Posterior vena cava (tissue), 2 donors: ENCODE measurements at regions not wholly inside any gene's neighbourhood (a gene's known extent, or its start where the extent isn't known, plus 50 kb on each side); places are given as distances from the start of the nearest gene placed in this dataset.

Experiments
- DNase-seq: peaks from one replicate; pipeline ENCODE4 v3.0.0-alpha.2; 2020; ENCODE audit warnings: low spot score
- intact Hi-C, 2 donors: fragments of 100-400 bp; cut with DNase I; formaldehyde crosslinking; loops; one replicate each; pipeline versions ENCODE4 v1.14.1 to v1.14.2; 2022 to 2023
- donor health status: DM: yes; HTN: yes; CAD: no.
- donor health status: DM: yes; HTN: yes; CAD: no.

DNA sequence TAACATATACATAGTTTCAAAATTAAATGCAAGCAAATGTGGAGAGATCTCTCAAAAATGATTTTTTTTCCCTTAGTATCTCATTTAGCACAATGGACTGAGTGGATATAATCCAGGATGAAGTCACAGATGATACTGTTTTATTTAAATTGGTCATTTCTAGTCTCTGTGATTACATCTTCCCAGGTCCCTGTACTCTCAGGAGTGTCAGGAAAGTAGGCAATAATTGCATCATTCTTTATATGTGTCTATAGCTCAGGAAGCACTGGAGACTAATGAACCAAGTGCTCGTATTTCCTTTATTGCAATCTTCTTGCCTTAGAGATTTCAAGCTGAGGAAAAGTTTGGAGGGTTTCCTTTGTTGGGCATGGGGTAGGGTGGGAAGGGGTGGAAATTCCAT, 309.4 kb upstream of the THRB start:
- DNase-seq, result no peak
- intact Hi-C loops, result no loop called here

DNA sequence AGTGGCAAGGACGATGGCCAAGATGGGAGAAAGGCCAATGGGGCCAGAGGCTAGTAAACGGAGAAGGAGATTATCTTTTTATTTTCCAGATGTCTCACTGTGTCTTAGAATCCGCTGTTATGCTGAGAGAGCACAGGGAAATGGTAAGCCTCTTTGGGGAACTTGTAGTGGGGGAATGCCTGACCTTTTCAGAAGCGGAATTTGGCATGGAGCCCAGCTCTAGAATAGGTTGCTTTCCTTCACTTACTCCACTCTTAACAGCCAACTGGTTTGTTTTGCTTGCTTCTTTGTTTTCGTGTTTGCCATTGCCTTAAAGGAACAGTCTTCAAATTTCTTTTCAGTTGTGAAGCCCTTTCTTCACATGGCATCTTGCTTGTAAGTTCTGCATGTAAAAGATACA, 316.2 kb upstream of the THRB start:
- intact Hi-C loops, result no loop called here
- DNase-seq, result no peak

DNA sequence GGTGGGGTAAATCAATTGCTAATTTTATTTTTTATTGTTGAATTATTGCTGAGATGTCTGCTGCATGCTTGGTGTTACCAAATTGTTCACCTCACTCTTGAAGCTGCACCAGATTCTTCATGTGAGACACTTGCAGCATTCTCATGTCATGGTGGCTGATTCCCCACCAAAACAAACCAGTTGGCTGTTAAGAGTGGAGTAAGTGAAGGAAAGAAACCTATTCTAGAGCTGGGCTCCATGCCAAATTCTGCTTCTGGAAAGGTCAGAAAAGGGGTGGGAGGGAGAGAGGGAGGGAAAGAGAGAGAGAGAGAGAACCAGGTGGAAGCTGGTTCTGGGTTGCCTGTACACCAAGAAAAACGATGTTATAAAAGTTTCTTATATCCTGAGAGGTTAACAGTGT, 317.5 kb upstream of the THRB start:
- intact Hi-C loops, result no loop called here
- DNase-seq, result no peak

DNA sequence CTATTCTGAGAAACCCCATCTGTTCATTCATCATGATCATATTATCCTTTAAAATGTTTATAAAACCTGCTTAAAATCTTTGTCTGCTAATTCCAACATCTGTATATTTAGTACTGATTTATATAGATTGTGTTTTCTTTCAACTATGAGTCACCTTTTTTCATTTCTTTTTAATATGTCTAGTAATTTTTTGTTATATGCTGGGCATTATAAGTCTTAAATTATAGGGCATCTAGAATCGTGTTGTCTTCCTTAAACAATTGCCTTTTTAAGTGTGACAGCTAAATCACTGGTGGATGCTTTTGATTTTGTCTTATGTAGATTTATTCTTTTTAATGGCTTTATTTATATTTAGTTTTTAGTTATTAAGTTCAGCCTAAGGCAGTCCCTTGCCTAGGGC, 323.4 kb upstream of the THRB start:
- DNase-seq, result no peak
- intact Hi-C loops, result no loop called here

DNA sequence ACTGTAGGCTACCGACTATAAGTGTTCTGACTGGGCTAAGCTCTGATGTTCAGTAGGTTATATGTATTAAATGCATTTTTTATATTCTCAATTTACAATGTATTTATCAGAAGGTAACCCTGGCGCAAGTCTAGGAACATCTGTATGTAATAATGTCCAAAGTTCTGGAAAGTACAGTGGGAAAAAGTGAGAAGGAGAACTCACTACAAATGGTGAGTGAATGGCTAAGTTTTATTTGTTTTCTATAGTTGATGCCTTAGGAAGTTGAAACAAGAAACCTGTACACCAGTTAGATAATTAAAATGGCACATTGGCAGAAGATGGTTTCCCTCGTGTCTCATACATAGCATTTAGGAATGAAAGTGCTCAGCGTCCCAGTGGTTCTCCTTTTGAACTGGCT, 333.4 kb upstream of the THRB start:
- DNase-seq, result no peak
- intact Hi-C loops, result no loop called here

DNA sequence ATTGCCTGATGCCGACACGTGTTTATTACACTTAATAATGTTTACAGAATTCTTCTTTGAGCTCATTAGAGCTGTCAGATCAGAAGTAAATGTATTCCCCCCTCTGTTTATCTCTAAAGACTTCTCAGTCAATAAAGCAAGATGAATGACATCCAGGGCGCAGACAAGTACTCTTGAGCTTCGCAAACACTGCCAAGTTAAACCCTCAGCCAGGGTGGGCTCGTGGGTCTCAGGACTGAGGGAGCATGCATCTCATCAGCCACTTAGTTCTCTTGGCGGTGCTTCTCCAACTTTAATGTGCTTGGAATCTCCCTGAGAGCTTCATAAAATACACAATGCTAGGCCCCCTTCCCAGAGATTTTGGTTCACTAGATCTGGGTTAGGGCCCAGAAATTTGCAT, 333.9 kb upstream of the THRB start:
- intact Hi-C loops, result no loop called here
- DNase-seq, result no peak

DNA sequence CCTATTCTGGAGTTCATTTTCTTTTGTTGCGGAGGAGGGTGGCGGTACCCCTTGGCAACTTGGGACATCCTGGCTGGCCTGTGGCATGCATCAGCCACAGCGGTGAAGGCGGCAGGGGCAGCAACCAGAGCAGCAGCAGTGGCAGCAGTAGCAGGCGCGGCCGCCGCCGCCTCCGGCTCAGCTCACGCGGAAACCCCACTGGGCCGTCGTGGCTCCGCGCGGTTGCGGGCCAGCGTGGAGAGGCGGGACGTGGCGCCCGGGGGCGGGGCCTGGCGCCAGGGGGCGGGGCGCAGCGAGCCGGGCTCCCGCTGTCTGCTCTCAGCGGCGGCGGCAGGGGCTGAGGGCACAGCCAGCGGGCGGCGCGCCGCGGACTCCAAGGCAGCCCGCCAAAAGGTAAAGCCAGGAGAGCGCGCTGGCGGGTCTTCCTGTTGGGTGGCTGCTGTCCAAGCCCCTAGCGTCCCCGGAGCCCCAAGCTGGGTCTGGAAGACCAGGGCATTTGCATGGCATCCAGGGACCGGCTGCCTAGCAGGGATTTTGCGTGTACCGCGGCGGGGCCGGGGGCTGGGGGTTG, 334.4 kb upstream of the THRB start:
- intact Hi-C loops, result no loop called here
- peak; percentile 77 for DNase-seq

DNA sequence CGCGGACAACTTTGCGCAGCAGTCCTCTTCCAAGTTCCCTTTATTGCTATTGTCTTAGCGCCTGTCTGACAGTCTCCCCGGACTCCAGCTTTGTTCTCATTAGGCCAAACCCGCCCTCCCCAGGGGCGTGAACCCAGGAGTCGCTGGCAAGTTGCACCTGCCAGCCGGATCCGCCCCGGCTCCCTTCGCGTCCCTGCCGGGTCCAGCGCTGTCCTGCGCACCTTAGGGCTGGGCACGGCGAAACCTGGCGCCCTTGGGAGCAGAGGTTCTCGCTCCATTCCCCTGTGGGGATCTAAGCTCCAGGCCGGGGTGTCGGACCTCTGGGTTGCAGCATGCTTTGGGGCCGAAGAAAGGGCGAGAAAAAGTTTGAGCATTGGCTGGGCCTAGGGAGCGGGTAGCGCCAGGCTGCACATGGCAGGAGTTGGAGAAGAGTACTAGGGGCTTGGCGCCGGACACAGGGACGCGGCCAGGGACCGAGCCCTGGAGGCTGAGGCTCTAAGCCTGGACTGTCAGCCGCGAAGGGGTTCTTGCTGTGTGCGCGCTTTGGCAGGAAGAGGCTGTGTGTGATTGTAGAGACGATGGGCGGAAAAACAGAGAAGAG, 335.1 kb upstream of the THRB start:
- peak; percentile 66 for DNase-seq
- intact Hi-C loops, result no loop called here

DNA sequence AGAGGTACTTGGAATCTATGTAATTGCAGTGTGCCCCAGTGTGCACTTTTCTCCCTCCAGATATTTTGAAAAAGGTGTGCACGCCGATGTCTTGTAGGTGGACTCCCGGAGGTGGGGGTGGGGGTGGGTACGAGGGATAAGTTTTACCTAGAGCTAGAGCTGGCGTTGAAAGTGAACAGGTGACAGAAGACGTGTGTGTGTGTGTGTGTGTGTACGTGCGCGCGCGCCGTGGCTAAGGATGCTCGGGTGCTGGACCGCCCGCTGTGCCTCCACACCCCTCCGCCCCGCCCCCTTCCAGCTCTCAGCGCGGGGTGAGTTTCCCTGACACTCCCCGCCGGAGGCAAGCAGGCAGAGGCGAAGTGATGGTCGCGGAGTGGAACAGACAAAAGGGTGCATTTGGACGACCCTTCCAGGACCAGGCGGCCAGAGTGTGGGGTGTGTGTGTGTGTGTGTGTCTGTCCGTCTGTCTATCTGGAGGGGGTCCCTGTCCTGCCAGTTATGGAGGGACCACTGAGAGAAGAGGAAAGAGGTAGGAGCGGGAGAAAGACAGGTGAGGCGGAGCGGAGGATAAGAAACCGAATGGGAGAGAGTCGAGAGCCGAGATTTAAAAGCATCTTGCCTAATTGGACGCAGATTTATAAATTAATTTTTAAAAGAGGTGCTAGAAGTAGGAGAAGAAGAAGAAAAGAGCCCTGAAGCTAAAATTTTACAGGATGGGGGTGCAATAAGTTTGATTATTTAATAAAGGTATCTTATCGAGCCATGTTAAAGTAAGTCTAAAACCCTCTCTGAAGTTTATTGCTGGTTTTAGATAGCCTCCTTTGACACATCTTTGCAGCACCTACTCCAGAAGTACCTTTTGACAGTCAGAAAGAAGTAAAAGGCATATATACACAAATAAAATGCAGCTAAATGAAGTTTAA, 335.8 kb upstream of the THRB start:
- peak; percentile 81 for DNase-seq
- intact Hi-C loops, result no loop called here

DNA sequence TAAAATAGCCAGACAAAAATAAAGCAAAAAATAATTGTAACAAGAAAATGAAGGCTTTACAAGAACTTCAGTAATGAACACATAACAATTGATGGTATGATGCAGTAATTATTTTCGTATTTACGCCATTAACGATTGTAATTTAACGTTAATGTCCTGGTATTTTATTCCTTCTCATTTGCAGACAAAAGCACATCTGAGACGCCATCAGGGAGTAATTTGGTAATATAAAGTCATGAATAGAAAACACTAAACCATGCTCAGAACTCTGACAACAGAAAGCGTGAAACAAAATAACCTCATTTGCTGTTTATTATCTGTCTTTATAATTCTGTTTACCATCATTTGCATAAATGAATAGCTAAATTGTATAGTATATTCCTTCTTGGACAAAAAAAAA, 336.6 kb upstream of the THRB start:
- no peak for DNase-seq
- intact Hi-C loops, result no loop called here

DNA sequence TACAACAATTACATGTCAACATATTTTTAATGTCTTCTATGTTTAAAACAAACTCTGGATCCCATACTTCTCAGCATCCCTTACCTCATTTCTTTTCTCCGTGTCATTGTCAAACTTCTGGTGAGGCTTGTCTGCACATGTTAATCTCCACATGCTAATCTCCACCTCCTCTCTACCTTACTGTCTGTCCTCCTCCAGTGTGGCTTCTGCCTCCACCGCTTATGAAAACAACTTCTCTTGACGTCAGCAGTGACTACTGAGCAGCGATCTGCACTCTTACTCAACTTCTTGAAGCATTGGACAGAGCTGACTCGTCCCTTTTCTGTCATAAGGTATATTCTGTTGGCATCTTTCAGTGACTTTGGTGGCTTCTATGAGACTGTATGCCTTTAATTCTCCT, 338.2 kb upstream of the THRB start:
- intact Hi-C loops, result no loop called here
- DNase-seq, result no peak

DNA sequence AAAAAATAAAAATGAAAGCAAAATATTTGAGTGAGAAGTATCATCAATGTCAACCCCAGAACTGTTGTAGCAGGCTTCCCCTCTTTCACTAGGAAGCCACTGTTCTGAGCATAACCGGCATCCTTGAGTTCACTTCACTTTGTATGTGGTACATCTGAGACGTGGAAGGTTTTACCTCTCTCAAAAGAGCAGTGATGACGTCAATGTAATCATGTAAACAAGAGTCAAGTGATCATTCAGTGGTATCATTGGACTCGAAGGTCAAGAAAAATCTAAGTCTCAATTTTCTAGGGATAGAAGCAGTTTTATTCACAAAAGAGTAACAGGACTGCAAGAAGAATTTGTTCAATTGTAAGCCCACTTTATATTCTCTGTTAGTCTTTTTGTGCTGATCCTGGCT, 339.8 kb upstream of the THRB start:
- intact Hi-C loops, result no loop called here
- DNase-seq, result no peak

DNA sequence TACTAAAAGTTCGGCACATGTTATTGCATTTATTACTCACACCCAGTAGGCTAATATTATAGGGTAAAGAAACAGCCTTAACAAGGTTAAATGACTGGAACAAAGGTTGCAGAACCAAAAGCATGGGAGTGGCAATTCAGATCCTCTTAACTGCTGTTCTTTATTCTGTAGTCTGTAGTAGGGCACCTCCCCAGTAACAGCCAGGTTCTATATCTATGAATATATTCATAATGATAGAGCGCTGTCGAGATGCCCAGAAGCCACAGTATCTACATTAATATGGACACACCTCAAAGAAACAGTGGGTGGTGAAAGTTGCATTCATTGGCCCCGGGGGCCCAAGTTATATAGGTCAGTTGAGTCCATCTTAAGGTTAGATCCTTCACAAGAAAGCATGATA, 340.9 kb upstream of the THRB start:
- DNase-seq, result no peak
- intact Hi-C loops, result no loop called here

DNA sequence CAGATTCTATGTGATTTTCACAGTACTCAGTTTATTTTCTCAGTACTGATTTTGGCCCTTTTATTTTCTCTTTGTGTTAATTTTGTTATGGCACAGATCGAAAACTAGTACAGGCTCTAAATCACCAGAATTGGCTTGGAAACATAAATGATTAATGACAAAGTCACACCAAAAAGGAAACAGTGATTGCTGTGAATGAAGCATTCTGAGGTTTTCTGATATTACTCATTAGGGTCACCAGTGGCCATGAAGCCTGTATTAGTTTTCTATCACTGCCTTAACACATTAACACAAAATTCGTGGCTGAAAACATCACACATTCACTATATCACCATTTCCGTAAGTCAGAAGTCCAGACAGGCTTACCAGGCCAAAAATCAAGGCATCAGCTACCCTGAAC, 343.0 kb upstream of the THRB start:
- intact Hi-C loops, result no loop called here
- no peak for DNase-seq

DNA sequence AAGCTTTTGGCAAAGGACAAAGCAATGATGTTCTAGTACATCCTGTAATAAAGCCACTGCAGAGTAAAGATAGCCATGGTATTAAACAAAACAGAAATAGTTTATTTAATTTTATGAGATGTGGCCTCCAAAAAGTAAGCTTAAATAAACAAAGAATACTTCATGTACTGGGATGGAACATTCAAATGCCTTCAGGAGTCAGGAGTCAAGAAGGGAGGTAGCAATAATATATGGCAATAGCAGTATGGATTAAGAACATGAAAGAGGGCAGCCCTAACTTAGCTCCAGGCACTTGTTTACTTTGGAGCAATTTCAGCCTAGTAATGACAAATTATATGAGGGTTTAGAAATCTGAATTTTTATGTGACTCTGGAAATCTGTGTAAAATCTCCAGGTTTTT, 343.9 kb upstream of the THRB start:
- intact Hi-C loops, result no loop called here
- DNase-seq, result no peak

DNA sequence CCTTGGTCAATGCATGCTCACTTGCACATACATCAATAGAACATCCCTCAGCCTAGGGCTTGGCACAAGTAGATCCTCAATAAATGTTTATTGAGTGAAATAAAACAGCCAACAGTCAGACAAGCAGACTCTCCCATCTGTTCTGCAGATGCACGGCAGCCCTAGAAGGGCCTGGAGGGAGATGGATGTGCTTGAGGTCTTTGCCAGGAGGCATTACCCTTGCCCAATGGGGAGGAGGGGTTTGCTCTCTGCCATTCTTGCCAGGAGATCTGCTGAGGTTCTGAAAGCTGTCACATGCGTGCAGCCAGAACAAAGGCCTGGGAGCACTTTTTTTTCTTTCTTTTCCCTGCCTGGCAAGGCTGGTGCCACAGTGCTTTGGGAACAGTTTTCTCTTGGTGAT, 349.3 kb upstream of the THRB start:
- intact Hi-C loops, result no loop called here
- no peak for DNase-seq

DNA sequence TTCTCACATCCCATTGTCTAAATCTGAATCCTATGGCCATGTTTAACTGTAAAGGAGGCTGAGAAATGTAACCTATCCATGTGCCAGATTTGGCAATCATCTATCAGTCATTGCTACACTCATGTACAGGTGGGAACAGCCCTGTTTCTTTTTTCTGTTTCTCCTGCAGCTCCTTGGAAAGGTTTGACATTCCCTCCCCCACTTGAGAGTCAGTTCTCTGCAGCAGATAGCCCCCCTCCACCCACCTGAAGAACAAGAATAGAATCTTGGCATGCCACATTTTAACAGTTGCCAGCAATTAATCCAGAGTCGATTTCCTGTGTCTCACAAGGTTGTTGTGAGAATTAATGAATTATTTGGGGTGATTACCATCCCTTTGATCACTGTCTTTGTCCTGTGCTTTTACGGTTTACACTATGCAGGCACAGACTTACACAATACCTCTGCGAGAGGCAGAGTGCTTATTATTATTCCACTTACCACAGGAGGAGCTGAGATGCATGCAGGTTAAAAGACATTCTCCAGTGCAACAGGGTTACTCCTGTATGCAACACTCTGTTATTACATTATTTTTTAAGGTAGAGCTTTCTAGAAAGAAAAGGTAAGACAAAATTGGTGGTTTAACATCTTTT, 351.0 kb upstream of the THRB start:
- DNase-seq, result no peak
- intact Hi-C loops, result no loop called here

DNA sequence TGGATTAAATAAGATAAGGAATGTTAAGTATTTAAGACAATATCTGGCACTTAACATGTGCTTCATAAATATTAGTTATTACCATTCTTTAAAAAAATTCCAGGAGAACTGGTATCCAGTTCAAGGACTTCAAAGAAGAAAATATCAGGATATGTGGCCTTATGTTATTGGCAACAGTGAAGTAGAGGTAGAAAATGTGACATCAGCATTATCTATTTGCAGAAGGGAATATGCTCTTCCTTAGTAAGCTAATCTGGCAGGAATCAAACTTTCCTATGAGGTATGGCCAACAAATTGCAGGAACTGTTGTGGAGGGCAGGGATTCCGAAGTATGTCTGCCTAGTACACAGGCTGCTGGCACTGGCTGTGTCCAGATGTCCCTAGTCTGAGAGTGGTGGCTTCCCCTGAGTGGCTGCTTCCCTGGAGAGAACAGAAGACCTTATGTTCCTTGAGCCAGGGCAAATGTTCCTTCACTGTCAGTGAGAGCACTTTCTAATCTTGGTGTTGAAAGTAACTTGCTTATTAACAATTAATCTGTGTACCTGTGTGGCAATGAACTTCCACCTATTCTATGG, 351.7 kb upstream of the THRB start:
- DNase-seq, result no peak
- intact Hi-C loops, result no loop called here

DNA sequence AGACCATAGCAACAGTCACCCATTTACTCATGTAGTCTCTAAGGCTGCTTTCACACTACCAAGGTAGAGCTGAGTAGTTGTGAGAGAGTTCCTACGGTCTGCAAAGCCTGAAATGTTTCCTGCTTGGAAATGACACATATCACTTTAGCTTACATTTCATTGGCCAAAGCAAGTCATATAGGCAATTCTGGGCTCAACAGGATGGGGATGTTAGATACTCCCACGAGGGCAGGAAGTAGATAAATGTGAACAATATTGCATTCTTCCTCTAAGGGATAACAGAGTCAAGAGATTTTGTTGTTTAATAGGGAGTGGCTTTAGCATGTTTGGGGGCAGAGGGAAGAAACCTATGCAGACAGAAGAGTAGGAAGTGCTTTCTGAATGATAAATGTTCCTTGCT, 355.6 kb upstream of the THRB start:
- DNase-seq, result no peak
- intact Hi-C loops, result no loop called here
